K562 (cell line): ENCODE measurements at regions not wholly inside any gene's neighbourhood (a gene's known extent, or its start where the extent isn't known, plus 50 kb on each side); places are given as distances from the start of the nearest gene placed in this dataset.
"Not testable (repeated sequence)": the region's sequence is repeated elsewhere in the genome, so short reads cannot be mapped to it uniquely, and the experiment has no call there.

Experiments used
- CEBPG ChIP-seq, 3 experiments: fragments of 200-800 bp in 1 of 3; sonication (Bioruptor generic) in 1 of 3; sonication (generic) in 1 of 3; formaldehyde crosslinking in 1 of 3; IDR thresholded peaks in 2 of 3; conservative IDR thresholded peaks in 1 of 3; 2 replicates each; pipeline versions ENCODE4 v1.6.1 to v1.8.0; 2016 to 2022; ENCODE audit warnings: missing compliant biosample characterization in 2 of 3, missing genetic modification characterization in 2 of 3, mild to moderate bottlenecking in 1 of 3, missing genetic modification reagents in 1 of 3
- CEBPZ ChIP-seq: fragments of 150-350 bp; IDR thresholded peaks from 2 replicates; pipeline ENCODE4 v1.6.1; 2014; ENCODE audit warnings: low read depth, mild to moderate bottlenecking, low read length, borderline replicate concordance
- CTCF ChIP-seq, 3 experiments: IDR thresholded peaks in 2 of 3; conservative IDR thresholded peaks in 1 of 3; 2 replicates each; pipeline ENCODE4 v1.5.1; 2011 to 2012; ENCODE audit warnings: low read length in 3 of 3, mild to moderate bottlenecking in 3 of 3, control low read depth in 2 of 3, improper control_type of control experiment in 1 of 3, inconsistent platforms in 1 of 3, low read depth in 1 of 3, mixed read lengths in 1 of 3, moderate library complexity in 1 of 3; ENCODE audit not compliant: insufficient read depth in 2 of 3
- FOXK2 ChIP-seq, 2 experiments: fragments of 450-650 bp; IDR thresholded peaks in 1 of 2; conservative IDR thresholded peaks in 1 of 2; 2 replicates each; pipeline ENCODE4 v1.6.1; 2016; ENCODE audit warnings: low read depth in 2 of 2, mild to moderate bottlenecking in 1 of 2
- FOXP1 ChIP-seq: sonication (generic); formaldehyde crosslinking; IDR thresholded peaks from 2 replicates; pipeline ENCODE4 v1.8.0; 2022; ENCODE audit warnings: mild to moderate bottlenecking, missing genetic modification reagents
- KLF13 ChIP-seq: fragments of 450-650 bp; IDR thresholded peaks from 2 replicates; pipeline ENCODE4 v1.6.1; 2016; ENCODE audit warnings: missing genetic modification characterization, low read depth, mild to moderate bottlenecking, missing compliant biosample characterization, moderate library complexity, borderline replicate concordance
- NFRKB ChIP-seq: fragments of 450-650 bp; IDR thresholded peaks from 2 replicates; pipeline ENCODE4 v1.6.1; 2016; ENCODE audit warnings: low read depth
- PCBP1 ChIP-seq: fragments of 200-400 bp; formaldehyde crosslinking; IDR thresholded peaks from 2 replicates; pipeline ENCODE4 v1.6.1; 2018; ENCODE audit warnings: mild to moderate bottlenecking, low read depth, low read length; ENCODE audit not compliant: poor library complexity, severe bottlenecking
- POLR2A ChIP-seq: fragments of 450-650 bp; conservative IDR thresholded peaks from 2 replicates; pipeline ENCODE4 v1.6.1; 2016
- POLR2AphosphoS2 ChIP-seq: IDR thresholded peaks from 2 replicates; pipeline ENCODE4 v1.6.1; 2012; ENCODE audit warnings: low read length, improper control_type of control experiment
- RAD21 ChIP-seq, 2 experiments: fragments of 250-450 bp in 1 of 2; fragments of 450-650 bp in 1 of 2; sonication (Bioruptor Pico) in 1 of 2; formaldehyde crosslinking in 1 of 2; IDR thresholded peaks in 1 of 2; conservative IDR thresholded peaks in 1 of 2; 2 replicates each; pipeline versions ENCODE4 v1.4.0 to v1.8.0; 2020 to 2022; ENCODE audit warnings: mild to moderate bottlenecking in 2 of 2, moderate library complexity in 1 of 2
- TCF7L2 ChIP-seq: fragments of 150-350 bp; IDR thresholded peaks from 2 replicates; pipeline ENCODE4 v1.6.1; 2016; ENCODE audit warnings: low read depth, mild to moderate bottlenecking, low read length, moderate library complexity
- ZNF449 ChIP-seq: fragments of 250-450 bp; sonication (Bioruptor Pico); IDR thresholded peaks from 2 replicates; pipeline ENCODE4 v1.8.0; 2022; ENCODE audit warnings: moderate library complexity, mild to moderate bottlenecking, inconsistent platforms

- TF ChIP-seq RAD21 (CRISPR knock-in tag; conservative IDR thresholded peaks at IDR 0.05 in 1 of 2, IDR thresholded peaks at IDR 0.05 in 1 of 2); TCF7L2; CTCF (IDR thresholded peaks at IDR 0.05 in 2 of 3, conservative IDR thresholded peaks at IDR 0.05 in 1 of 3; ENCODE audit: insufficient read depth in 2 of 3, low read depth in 1 of 3, low read length in 3 of 3); PCBP1; KLF13 (tag); ZNF449; FOXP1; POLR2AphosphoS2; NFRKB; POLR2A; CEBPG (CRISPR knock-in tag; IDR thresholded peaks at IDR 0.05); CEBPG (tag; conservative IDR thresholded peaks at IDR 0.05 in 1 of 2, IDR thresholded peaks at IDR 0.05 in 1 of 2); CEBPZ; FOXK2 (conservative IDR thresholded peaks at IDR 0.05 in 1 of 2, IDR thresholded peaks at IDR 0.05 in 1 of 2; ENCODE audit: low read depth in 2 of 2): not testable (repeated sequence)
Observed at GRCh38 chr6:12363277-12363650, 73.1 kb downstream of the EDN1 start.
